ENCODE measurements at regions not wholly inside any gene's neighbourhood (a gene's known extent, or its start where the extent isn't known, plus 50 kb on each side); places are given as distances from the start of the nearest gene placed in this dataset.

GRCh38 chr20:11181966-11182365 is 508.2 kb upstream of the JAG1 start:
- Histone ChIP-seq H3K27ac (no peak overlapping the region), H3K9me3 (no peaks in the 10 kb centered on the region), H3K4me1 (ENCODE audit: control insufficient read depth in 1 of 2, insufficient read depth in 1 of 2, low read depth in 1 of 2, low read length in 1 of 2) (peaks cover 5 to 6% of the 10 kb centered on the region in 2 experiments), H3K27me3 (no peaks in the 10 kb centered on the region), H3K4me3 (ENCODE audit: low read depth in 1 of 2, low read length in 1 of 2) (no peak overlapping the region), H3K36me3 (no peaks in the 10 kb centered on the region)
- TF ChIP-seq CTCF (IDR thresholded peaks at IDR 0.05) = no peak

DNA sequence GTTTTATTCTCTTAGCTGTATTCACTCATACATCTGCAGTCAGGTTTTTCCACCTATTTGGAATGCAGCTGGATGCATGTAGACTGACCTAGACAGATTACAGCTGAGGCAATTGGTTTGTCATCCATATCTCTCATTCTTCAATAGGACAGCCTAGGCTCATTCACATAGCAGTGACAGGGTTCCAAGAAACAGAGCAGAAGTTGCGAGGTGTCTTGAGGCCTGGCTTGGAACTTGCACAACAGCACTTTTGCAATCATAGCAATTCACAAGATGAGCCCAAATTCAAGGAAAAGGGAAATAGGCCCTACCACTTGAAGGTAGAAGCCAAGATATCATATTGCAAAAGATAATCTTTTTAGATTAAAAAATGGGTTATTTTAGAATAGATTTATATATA is 508.9 kb upstream of the JAG1 start:
- no peaks in the 10 kb centered on the region for H3K27me3 ChIP-seq

GRCh38 chr20:11186301-11187008 is 512.7 kb upstream of the JAG1 start:
- H3K9me3 ChIP-seq = no peaks in the 10 kb centered on the region
- no peaks in the 10 kb centered on the region for H3K27me3 ChIP-seq
- H3K36me3 ChIP-seq = no peaks in the 10 kb centered on the region
- peaks cover 5 to 6% of the 10 kb centered on the region in 2 experiments for H3K4me1 ChIP-seq (ENCODE audit: control insufficient read depth in 1 of 2, insufficient read depth in 1 of 2, low read depth in 1 of 2, low read length in 1 of 2)
- no peak for TF ChIP-seq CTCF (IDR thresholded peaks at IDR 0.05)
- H3K27ac ChIP-seq = no peak overlapping the region
- H3K4me3 ChIP-seq (ENCODE audit: low read depth in 1 of 2, low read length in 1 of 2) = no peak overlapping the region

More for the DNA sequence above, 508.9 kb upstream of the JAG1 start:
- H3K4me3 ChIP-seq (ENCODE audit: low read depth in 1 of 2, low read length in 1 of 2) = no peak overlapping the region
- TF ChIP-seq CTCF (IDR thresholded peaks at IDR 0.05) = no peak
- H3K9me3 ChIP-seq = no peaks in the 10 kb centered on the region
- H3K36me3 ChIP-seq = no peaks in the 10 kb centered on the region
- no peak overlapping the region for H3K27ac ChIP-seq
- H3K4me1 ChIP-seq (ENCODE audit: control insufficient read depth in 1 of 2, insufficient read depth in 1 of 2, low read depth in 1 of 2, low read length in 1 of 2) = peaks cover 5 to 6% of the 10 kb centered on the region in 2 experiments

DNA sequence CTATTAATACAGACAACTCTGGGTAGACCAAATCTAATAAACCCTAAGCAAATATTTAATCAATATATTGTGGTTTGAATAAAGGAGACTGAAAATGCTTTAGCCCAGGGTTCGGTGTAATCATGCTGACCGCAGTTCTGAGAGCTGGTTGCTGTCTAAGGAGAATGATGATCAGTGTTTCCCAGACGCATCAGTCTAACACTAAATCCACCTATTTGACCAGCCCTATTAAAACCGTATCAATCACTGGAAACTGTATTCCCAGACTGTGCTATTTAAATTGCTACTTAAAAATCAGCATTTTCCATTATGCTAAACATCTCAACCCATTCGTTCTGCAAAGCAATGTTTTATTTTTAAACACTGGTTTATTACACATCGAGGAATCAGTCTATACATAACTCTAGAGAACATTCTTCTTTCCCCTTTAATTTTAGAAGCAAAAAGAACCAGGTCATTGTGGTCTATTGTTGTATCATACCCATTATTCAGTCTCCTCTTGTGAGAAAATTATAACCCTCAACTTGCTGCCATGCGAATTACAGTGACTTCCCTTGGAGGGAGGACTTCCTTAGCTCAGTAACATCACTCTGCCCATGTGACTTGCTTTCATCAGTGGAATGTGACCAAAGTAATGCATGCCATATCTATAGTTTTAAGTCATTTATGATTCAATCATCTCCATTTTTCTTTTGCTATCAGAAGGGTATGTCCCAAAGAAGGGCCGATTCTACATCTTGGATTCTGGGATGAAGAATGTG is 515.2 kb upstream of the JAG1 start:
- H3K36me3 ChIP-seq = no peaks in the 10 kb centered on the region
- no peaks in the 10 kb centered on the region for H3K4me1 ChIP-seq (ENCODE audit: control insufficient read depth in 1 of 2, insufficient read depth in 1 of 2, low read depth in 1 of 2, low read length in 1 of 2)
- H3K4me3 ChIP-seq (ENCODE audit: low read depth in 1 of 2, low read length in 1 of 2) = no peak overlapping the region
- no peaks in the 10 kb centered on the region for H3K9me3 ChIP-seq
- no peaks in the 10 kb centered on the region for H3K27me3 ChIP-seq
- no peak overlapping the region for H3K27ac ChIP-seq
- no peak for TF ChIP-seq CTCF (IDR thresholded peaks at IDR 0.05)

- Histone ChIP-seq H3K27me3 (no peaks in the 10 kb centered on the region), H3K27ac (no peak overlapping the region), H3K4me1 (ENCODE audit: control insufficient read depth in 1 of 2, insufficient read depth in 1 of 2, low read depth in 1 of 2, low read length in 1 of 2) (no peaks in the 10 kb centered on the region), H3K4me3 (ENCODE audit: low read depth in 1 of 2, low read length in 1 of 2) (no peak overlapping the region), H3K36me3 (no peaks in the 10 kb centered on the region), H3K9me3 (no peaks in the 10 kb centered on the region)
- TF ChIP-seq CTCF (IDR thresholded peaks at IDR 0.05) = no peak
Observed at GRCh38 chr20:11190741-11191140, 516.9 kb upstream of the JAG1 start.
